ENCODE measurements at regions not wholly inside any gene's neighbourhood (a gene's known extent, or its start where the extent isn't known, plus 50 kb on each side); places are given as distances from the start of the nearest gene placed in this dataset.
"Not testable (repeated sequence)": the region's sequence is repeated elsewhere in the genome, so short reads cannot be mapped to it uniquely, and the experiment has no call there.

GRCh38 chr10:29788113-29788512, 153.3 kb upstream of the SVIL start:
- H3K9ac ChIP-seq (ENCODE audit: low read length) = no peak overlapping the region
- H3K36me3 ChIP-seq (ENCODE audit: control insufficient read depth, insufficient read depth, low read length) = no peaks in the 10 kb centered on the region
- no peaks in the 10 kb centered on the region for H3K4me1 ChIP-seq (ENCODE audit: control insufficient read depth, insufficient read depth, low read length)
- no peaks in the 10 kb centered on the region for H3K9me3 ChIP-seq (ENCODE audit: control insufficient read depth, low read length)
- H3K27me3 ChIP-seq (ENCODE audit: control insufficient read depth, insufficient read depth, low read length) = no peaks in the 10 kb centered on the region
- no peak overlapping the region for H3K4me3 ChIP-seq (ENCODE audit: low read length)

- H3K27me3 ChIP-seq (ENCODE audit: control insufficient read depth, insufficient read depth, low read length) = no peaks in the 10 kb centered on the region
- no peaks in the 10 kb centered on the region for H3K4me1 ChIP-seq (ENCODE audit: control insufficient read depth, insufficient read depth, low read length)
- no peak overlapping the region for H3K4me3 ChIP-seq (ENCODE audit: low read length)
- no peaks in the 10 kb centered on the region for H3K36me3 ChIP-seq (ENCODE audit: control insufficient read depth, insufficient read depth, low read length)
- no peak overlapping the region for H3K9ac ChIP-seq (ENCODE audit: low read length)
- H3K9me3 ChIP-seq (ENCODE audit: control insufficient read depth, low read length) = no peaks in the 10 kb centered on the region
These were observed 150.9 kb upstream of the SVIL start for GRCh38 chr10:29785701-29786100.

GRCh38 chr10:29784175-29784773, 149.5 kb upstream of the SVIL start:
- no peaks in the 10 kb centered on the region for H3K36me3 ChIP-seq (ENCODE audit: control insufficient read depth, insufficient read depth, low read length)
- no peak overlapping the region for H3K9ac ChIP-seq (ENCODE audit: low read length)
- H3K4me1 ChIP-seq (ENCODE audit: control insufficient read depth, insufficient read depth, low read length) = no peaks in the 10 kb centered on the region
- no peaks in the 10 kb centered on the region for H3K9me3 ChIP-seq (ENCODE audit: control insufficient read depth, low read length)
- H3K27me3 ChIP-seq (ENCODE audit: control insufficient read depth, insufficient read depth, low read length) = no peaks in the 10 kb centered on the region
- H3K4me3 ChIP-seq (ENCODE audit: low read length) = no peak overlapping the region

GRCh38 chr10:29783201-29783947, 148.6 kb upstream of the SVIL start:
- no peaks in the 10 kb centered on the region for H3K9me3 ChIP-seq (ENCODE audit: control insufficient read depth, low read length)
- no peak overlapping the region for H3K4me3 ChIP-seq (ENCODE audit: low read length)
- H3K36me3 ChIP-seq (ENCODE audit: control insufficient read depth, insufficient read depth, low read length) = no peaks in the 10 kb centered on the region
- H3K9ac ChIP-seq (ENCODE audit: low read length) = no peak overlapping the region
- no peaks in the 10 kb centered on the region for H3K27me3 ChIP-seq (ENCODE audit: control insufficient read depth, insufficient read depth, low read length)
- no peaks in the 10 kb centered on the region for H3K4me1 ChIP-seq (ENCODE audit: control insufficient read depth, insufficient read depth, low read length)

GRCh38 chr10:29780639-29781038, 145.9 kb upstream of the SVIL start:
- Histone ChIP-seq H3K9ac (ENCODE audit: low read length) (no peak overlapping the region), H3K4me1 (ENCODE audit: control insufficient read depth, insufficient read depth, low read length) (no peaks in the 10 kb centered on the region), H3K27me3 (ENCODE audit: control insufficient read depth, insufficient read depth, low read length) (no peaks in the 10 kb centered on the region), H3K36me3 (ENCODE audit: control insufficient read depth, insufficient read depth, low read length) (no peaks in the 10 kb centered on the region), H3K4me3 (ENCODE audit: low read length) (no peak overlapping the region), H3K9me3 (ENCODE audit: control insufficient read depth, low read length) (no peaks in the 10 kb centered on the region)

GRCh38 chr10:29780096-29780495, 145.3 kb upstream of the SVIL start:
- H3K9ac ChIP-seq (ENCODE audit: low read length) = no peak overlapping the region
- H3K9me3 ChIP-seq (ENCODE audit: control insufficient read depth, low read length) = no peaks in the 10 kb centered on the region
- no peaks in the 10 kb centered on the region for H3K27me3 ChIP-seq (ENCODE audit: control insufficient read depth, insufficient read depth, low read length)
- H3K36me3 ChIP-seq (ENCODE audit: control insufficient read depth, insufficient read depth, low read length) = no peaks in the 10 kb centered on the region
- H3K4me1 ChIP-seq (ENCODE audit: control insufficient read depth, insufficient read depth, low read length) = no peaks in the 10 kb centered on the region
- no peak overlapping the region for H3K4me3 ChIP-seq (ENCODE audit: low read length)

- H3K9me3 ChIP-seq (ENCODE audit: control insufficient read depth, low read length) = no peaks in the 10 kb centered on the region
- H3K27me3 ChIP-seq (ENCODE audit: control insufficient read depth, insufficient read depth, low read length) = no peaks in the 10 kb centered on the region
- no peaks in the 10 kb centered on the region for H3K4me1 ChIP-seq (ENCODE audit: control insufficient read depth, insufficient read depth, low read length)
- H3K36me3 ChIP-seq (ENCODE audit: control insufficient read depth, insufficient read depth, low read length) = no peaks in the 10 kb centered on the region
- H3K4me3 ChIP-seq (ENCODE audit: low read length) = no peak overlapping the region
- no peak overlapping the region for H3K9ac ChIP-seq (ENCODE audit: low read length)
These were observed 141.5 kb upstream of the SVIL start for GRCh38 chr10:29776246-29776645.

GRCh38 chr10:29774475-29774874, 139.7 kb upstream of the SVIL start:
- no peaks in the 10 kb centered on the region for H3K9me3 ChIP-seq (ENCODE audit: control insufficient read depth, low read length)
- H3K4me1 ChIP-seq (ENCODE audit: control insufficient read depth, insufficient read depth, low read length) = no peaks in the 10 kb centered on the region

GRCh38 chr10:29773675-29774091, 138.9 kb upstream of the SVIL start:
- Histone ChIP-seq H3K27me3 (ENCODE audit: control insufficient read depth, insufficient read depth, low read length) (no peaks in the 10 kb centered on the region), H3K36me3 (ENCODE audit: control insufficient read depth, insufficient read depth, low read length) (no peaks in the 10 kb centered on the region), H3K4me3 (ENCODE audit: low read length) (no peak overlapping the region), H3K9me3 (ENCODE audit: control insufficient read depth, low read length) (no peaks in the 10 kb centered on the region), H3K4me1 (ENCODE audit: control insufficient read depth, insufficient read depth, low read length) (no peaks in the 10 kb centered on the region), H3K9ac (ENCODE audit: low read length) (no peak overlapping the region)

More at GRCh38 chr10:29774475-29774874, 139.7 kb upstream of the SVIL start:
- H3K4me3 ChIP-seq (ENCODE audit: low read length) = no peak overlapping the region
- no peak overlapping the region for H3K9ac ChIP-seq (ENCODE audit: low read length)
- H3K27me3 ChIP-seq (ENCODE audit: control insufficient read depth, insufficient read depth, low read length) = no peaks in the 10 kb centered on the region
- H3K36me3 ChIP-seq (ENCODE audit: control insufficient read depth, insufficient read depth, low read length) = no peaks in the 10 kb centered on the region

GRCh38 chr10:29772403-29772802, 137.6 kb upstream of the SVIL start:
- H3K9me3 ChIP-seq (ENCODE audit: control insufficient read depth, low read length) = no peaks in the 10 kb centered on the region
- no peaks in the 10 kb centered on the region for H3K36me3 ChIP-seq (ENCODE audit: control insufficient read depth, insufficient read depth, low read length)
- no peaks in the 10 kb centered on the region for H3K4me1 ChIP-seq (ENCODE audit: control insufficient read depth, insufficient read depth, low read length)
- H3K4me3 ChIP-seq (ENCODE audit: low read length) = no peak overlapping the region
- H3K9ac ChIP-seq (ENCODE audit: low read length) = no peak overlapping the region
- no peaks in the 10 kb centered on the region for H3K27me3 ChIP-seq (ENCODE audit: control insufficient read depth, insufficient read depth, low read length)

- Histone ChIP-seq H3K36me3 (ENCODE audit: control insufficient read depth, insufficient read depth, low read length) (no peaks in the 10 kb centered on the region), H3K4me1 (ENCODE audit: control insufficient read depth, insufficient read depth, low read length) (no peaks in the 10 kb centered on the region), H3K9ac (ENCODE audit: low read length) (no peak overlapping the region), H3K27me3 (ENCODE audit: control insufficient read depth, insufficient read depth, low read length) (no peaks in the 10 kb centered on the region), H3K4me3 (ENCODE audit: low read length) (no peak overlapping the region), H3K9me3 (ENCODE audit: control insufficient read depth, low read length) (no peaks in the 10 kb centered on the region)
These were observed 136.6 kb upstream of the SVIL start for GRCh38 chr10:29771376-29771775.

- H3K4me3 ChIP-seq (ENCODE audit: low read length); H3K9me3 ChIP-seq (ENCODE audit: control insufficient read depth, low read length); H3K36me3 ChIP-seq (ENCODE audit: control insufficient read depth, insufficient read depth, low read length); H3K4me1 ChIP-seq (ENCODE audit: control insufficient read depth, insufficient read depth, low read length); H3K9ac ChIP-seq (ENCODE audit: low read length); H3K27me3 ChIP-seq (ENCODE audit: control insufficient read depth, insufficient read depth, low read length): not testable (repeated sequence)
These were observed 134.5 kb upstream of the SVIL start for GRCh38 chr10:29769277-29769676.
